Stimulated activated CD8-positive, alpha-beta memory T cell treated with anti-CD3 and anti-CD28 coated beads, Interleukin-12 subunit alpha, Interleukin-12 subunit beta, amount 100 ng/mL, for 1 hour (primary cell): ENCODE measurements at regions not wholly inside any gene's neighbourhood (a gene's known extent, or its start where the extent isn't known, plus 50 kb on each side); places are given as distances from the start of the nearest gene placed in this dataset.

Source experiments
- DNase-seq: peaks from one replicate; pipeline ENCODE4 v3.0.0-alpha.2; 2020; ENCODE audit warnings: low read depth

- no peak for DNase-seq
Measured at GRCh38 chr13:73704587-73704986, 429.6 kb downstream of the KLF12 start.

GRCh38 chr13:73703606-73704005 lies 430.6 kb downstream of the KLF12 start:
- no peak for DNase-seq

GRCh38 chr13:73702419-73703071 lies 431.7 kb downstream of the KLF12 start:
- peak; percentile 21 for DNase-seq

- DNase-seq: no peak
Measured at GRCh38 chr13:73701160-73701559, 433.0 kb downstream of the KLF12 start.

- DNase-seq: no peak
Measured at GRCh38 chr13:73698859-73699258, 435.3 kb downstream of the KLF12 start.

GRCh38 chr13:73697166-73697565 lies 437.0 kb downstream of the KLF12 start:
- no peak for DNase-seq

GRCh38 chr13:73696713-73697112 lies 437.5 kb downstream of the KLF12 start:
- DNase-seq: no peak

- no peak for DNase-seq
Measured at GRCh38 chr13:73696271-73696670, 437.9 kb downstream of the KLF12 start.

- no peak for DNase-seq
Measured at GRCh38 chr13:73695325-73695724, 438.9 kb downstream of the KLF12 start.

GRCh38 chr13:73693215-73693614 lies 441.0 kb downstream of the KLF12 start:
- no peak for DNase-seq

- no peak for DNase-seq
Measured at GRCh38 chr13:73691891-73692290, 442.3 kb downstream of the KLF12 start.

- no peak for DNase-seq
Measured at GRCh38 chr13:73687929-73688328, 446.3 kb downstream of the KLF12 start.

GRCh38 chr13:73687087-73687486 lies 447.1 kb downstream of the KLF12 start:
- no peak for DNase-seq

GRCh38 chr13:73684750-73685149 lies 449.5 kb downstream of the KLF12 start:
- no peak for DNase-seq

GRCh38 chr13:73684286-73684685 lies 449.9 kb downstream of the KLF12 start:
- DNase-seq: no peak

GRCh38 chr13:73683746-73684145 lies 450.5 kb downstream of the KLF12 start:
- DNase-seq: no peak

GRCh38 chr13:73681779-73682178 lies 452.4 kb downstream of the KLF12 start:
- DNase-seq: no peak

- DNase-seq: no peak
Measured at GRCh38 chr13:73681015-73681414, 453.2 kb downstream of the KLF12 start.

GRCh38 chr13:73677048-73677601 lies 457.1 kb downstream of the KLF12 start:
- DNase-seq: no peak

GRCh38 chr13:73676550-73677047 lies 457.6 kb downstream of the KLF12 start:
- no peak for DNase-seq

- no peak for DNase-seq
Measured at GRCh38 chr13:73675821-73676220, 458.4 kb downstream of the KLF12 start.

GRCh38 chr13:73674570-73674969 lies 459.6 kb downstream of the KLF12 start:
- DNase-seq: no peak

- DNase-seq: no peak
Measured at GRCh38 chr13:73673931-73674330, 460.3 kb downstream of the KLF12 start.

GRCh38 chr13:73672492-73672891 lies 461.7 kb downstream of the KLF12 start:
- no peak for DNase-seq
